NCI-H146 (cell line): ENCODE measurements at regions not wholly inside any gene's neighbourhood (a gene's known extent, or its start where the extent isn't known, plus 50 kb on each side); places are given as distances from the start of the nearest gene placed in this dataset.
"Not testable (repeated sequence)": the region's sequence is repeated elsewhere in the genome, so short reads cannot be mapped to it uniquely, and the experiment has no call there.

Experiments
- DNase-seq: peaks from one replicate; lab custom pipeline; 2025; lab: John Stamatoyannopoulos, UW

- DNase-seq, result not testable (repeated sequence)
Measured at GRCh38 chr2:95686056-95686825, 94.4 kb downstream of the TRIM43 start.

GRCh38 chr2:95687852-95688251 lies 96.1 kb downstream of the TRIM43 start:
- not testable (repeated sequence) for DNase-seq

- not testable (repeated sequence) for DNase-seq
Measured at GRCh38 chr2:95691210-95691609, 99.4 kb downstream of the TRIM43 start.

GRCh38 chr2:95693071-95693846 lies 101.5 kb downstream of the TRIM43 start:
- not testable (repeated sequence) for DNase-seq

- DNase-seq, result no peak
Measured at GRCh38 chr2:95695613-95696012, 103.8 kb downstream of the TRIM43 start.

- no peak for DNase-seq
Measured at GRCh38 chr2:95698146-95698545, 106.3 kb downstream of the TRIM43 start.

GRCh38 chr2:95699201-95700184 lies 107.7 kb downstream of the TRIM43 start:
- DNase-seq, result not testable (repeated sequence)

- DNase-seq, result no peak
Measured at GRCh38 chr2:95700519-95700918, 108.7 kb downstream of the TRIM43 start.

GRCh38 chr2:95702471-95702870 lies 110.7 kb downstream of the TRIM43 start:
- no peak for DNase-seq

GRCh38 chr2:95707161-95707560 lies 115.4 kb downstream of the TRIM43 start:
- not testable (repeated sequence) for DNase-seq

- no peak for DNase-seq
Measured at GRCh38 chr2:95707837-95708236, 116.0 kb downstream of the TRIM43 start.

- DNase-seq, result no peak
Measured at GRCh38 chr2:95709831-95710230, 118.0 kb downstream of the TRIM43 start.

GRCh38 chr2:95713470-95714177 lies 121.8 kb downstream of the TRIM43 start:
- DNase-seq, result not testable (repeated sequence)

- DNase-seq, result not testable (repeated sequence)
Measured at GRCh38 chr2:95714398-95714797, 122.6 kb downstream of the TRIM43 start.

- no peak for DNase-seq
Measured at GRCh38 chr2:95719473-95720060, 127.8 kb downstream of the TRIM43 start.

GRCh38 chr2:95721726-95722125 lies 129.9 kb downstream of the TRIM43 start:
- DNase-seq, result no peak

GRCh38 chr2:95722131-95722697 lies 130.4 kb downstream of the TRIM43 start:
- DNase-seq, result no peak

- not testable (repeated sequence) for DNase-seq
Measured at GRCh38 chr2:95723627-95724210, 131.9 kb downstream of the TRIM43 start.

- DNase-seq, result not testable (repeated sequence)
Measured at GRCh38 chr2:95725191-95725590, 133.4 kb downstream of the TRIM43 start.

GRCh38 chr2:95725677-95726076 lies 133.9 kb downstream of the TRIM43 start:
- DNase-seq, result not testable (repeated sequence)
